Esophagus squamous epithelium (tissue), 5 donors: ENCODE measurements at regions not wholly inside any gene's neighbourhood (a gene's known extent, or its start where the extent isn't known, plus 50 kb on each side); places are given as distances from the start of the nearest gene placed in this dataset.

Source experiments
- DNase-seq: peaks from one replicate; lab custom pipeline; 2025; lab: John Stamatoyannopoulos, UW
- H3K27ac ChIP-seq, 4 donors: fragments of 200-600 bp; sonication (generic); one replicate each; pipeline ENCODE4 v1.5.1; 2016 to 2019; ENCODE audit warnings: mild to moderate bottlenecking in 1 of 4
- H3K27me3 ChIP-seq, 4 donors: fragments of 200-600 bp; sonication (generic); 1 replicate in 3 of 4; 2 replicates in 1 of 4; pipeline versions ENCODE4 v1.5.1 to v1.6.0; 2017 to 2021; ENCODE audit warnings: antibody characterized with exemption in 1 of 4
- H3K36me3 ChIP-seq, 3 donors: fragments of 200-600 bp; sonication (generic); one replicate each; pipeline ENCODE4 v1.5.1; 2016 to 2019
- H3K4me1 ChIP-seq, 3 donors: fragments of 200-600 bp; sonication (generic); one replicate each; pipeline ENCODE4 v1.5.1; 2017 to 2019
- H3K4me3 ChIP-seq, 4 donors: fragments of 200-600 bp; sonication (generic); 1 replicate in 3 of 4; 2 replicates in 1 of 4; pipeline ENCODE4 v1.5.1; 2016 to 2019; ENCODE audit warnings: mild to moderate bottlenecking in 2 of 4, moderate library complexity in 1 of 4
- H3K9me3 ChIP-seq, 3 donors: fragments of 200-600 bp; sonication (generic); one replicate each; pipeline ENCODE4 v1.5.1; 2016 to 2019
- POLR2A ChIP-seq, 4 donors: fragments of 450-650 bp; IDR thresholded peaks; one replicate each; pipeline ENCODE4 v1.6.1; 2017; ENCODE audit warnings: antibody characterized with exemption in 4 of 4, mild to moderate bottlenecking in 4 of 4, moderate library complexity in 3 of 4
- WGBS, 2 donors: methylation state at CpG; one replicate each; pipeline ENCODE4 v1.1.5; 2018; 5-methylcytosine and 5-hydroxymethylcytosine counted together
- intact Hi-C: fragments of 100-400 bp; cut with DNase I; formaldehyde crosslinking; loops from one replicate; pipeline ENCODE4 v1.15.0; 2022
- TF ChIP-seq, protein P1 (sequence below), 6 experiments: fragments of 450-650 bp in 4 of 6; fragments of 200-600 bp in 2 of 6; sonication (generic) in 2 of 6; IDR thresholded peaks; one replicate each; pipeline ENCODE4 v1.5.1; 2016 to 2019; ENCODE audit warnings: antibody characterized with exemption in 6 of 6, mild to moderate bottlenecking in 4 of 6, moderate library complexity in 4 of 6
- donor health status: DM: yes; HTN: yes; CAD: no.

- Histone ChIP-seq H3K27ac (no peak overlapping the region), H3K9me3 (no peaks in the 10 kb centered on the region), H3K36me3 (no peaks in the 10 kb centered on the region), H3K4me1 (peaks cover 0 to 12% (median 0%) of the 10 kb centered on the region in 3 donors), H3K27me3 (no peaks in the 10 kb centered on the region), H3K4me3 (no peak overlapping the region)
- DNase-seq: no peak
- 21 to 29% methylated on average over 2 of the region's 2 CpGs for WGBS, 2 donors
- intact Hi-C loops: no loop called here
- TF ChIP-seq, protein P1, sequence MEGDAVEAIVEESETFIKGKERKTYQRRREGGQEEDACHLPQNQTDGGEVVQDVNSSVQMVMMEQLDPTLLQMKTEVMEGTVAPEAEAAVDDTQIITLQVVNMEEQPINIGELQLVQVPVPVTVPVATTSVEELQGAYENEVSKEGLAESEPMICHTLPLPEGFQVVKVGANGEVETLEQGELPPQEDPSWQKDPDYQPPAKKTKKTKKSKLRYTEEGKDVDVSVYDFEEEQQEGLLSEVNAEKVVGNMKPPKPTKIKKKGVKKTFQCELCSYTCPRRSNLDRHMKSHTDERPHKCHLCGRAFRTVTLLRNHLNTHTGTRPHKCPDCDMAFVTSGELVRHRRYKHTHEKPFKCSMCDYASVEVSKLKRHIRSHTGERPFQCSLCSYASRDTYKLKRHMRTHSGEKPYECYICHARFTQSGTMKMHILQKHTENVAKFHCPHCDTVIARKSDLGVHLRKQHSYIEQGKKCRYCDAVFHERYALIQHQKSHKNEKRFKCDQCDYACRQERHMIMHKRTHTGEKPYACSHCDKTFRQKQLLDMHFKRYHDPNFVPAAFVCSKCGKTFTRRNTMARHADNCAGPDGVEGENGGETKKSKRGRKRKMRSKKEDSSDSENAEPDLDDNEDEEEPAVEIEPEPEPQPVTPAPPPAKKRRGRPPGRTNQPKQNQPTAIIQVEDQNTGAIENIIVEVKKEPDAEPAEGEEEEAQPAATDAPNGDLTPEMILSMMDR (IDR thresholded peaks at IDR 0.05): no peak
Measured at GRCh38 chr1:193707271-193708021, 521.0 kb upstream of the B3GALT2 start.

GRCh38 chr1:193706766-193707165, 520.4 kb upstream of the B3GALT2 start:
- intact Hi-C loops: no loop called here
- Histone ChIP-seq H3K4me3 (no peak overlapping the region), H3K36me3 (no peaks in the 10 kb centered on the region), H3K27me3 (no peaks in the 10 kb centered on the region), H3K27ac (no peak overlapping the region), H3K4me1 (peaks cover 0 to 12% (median 0%) of the 10 kb centered on the region in 3 donors), H3K9me3 (no peaks in the 10 kb centered on the region)
- no peak for DNase-seq
- no peak for TF ChIP-seq POLR2A (IDR thresholded peaks at IDR 0.05)
- TF ChIP-seq, protein P1 (IDR thresholded peaks at IDR 0.05): no peak

- DNase-seq: no peak
- Histone ChIP-seq H3K4me3 (no peak overlapping the region), H3K27me3 (no peaks in the 10 kb centered on the region), H3K4me1 (peaks cover 0 to 12% (median 0%) of the 10 kb centered on the region in 3 donors), H3K36me3 (no peaks in the 10 kb centered on the region), H3K9me3 (no peaks in the 10 kb centered on the region), H3K27ac (no peak overlapping the region)
- intact Hi-C loops: no loop called here
- 57 to 71% methylated on average over 5 of the region's 5 CpGs for WGBS, 2 donors
- TF ChIP-seq, protein P1 (IDR thresholded peaks at IDR 0.05): no peak
Measured at GRCh38 chr1:193705554-193705981, 519.2 kb upstream of the B3GALT2 start.

GRCh38 chr1:193703655-193704054, 517.2 kb upstream of the B3GALT2 start:
- WGBS, 2 donors: 45 to 76% methylated on average over 1 of the region's 1 CpG
- intact Hi-C loops: no loop called here
- Histone ChIP-seq H3K27me3 (no peaks in the 10 kb centered on the region), H3K9me3 (no peaks in the 10 kb centered on the region), H3K27ac (no peak overlapping the region), H3K4me1 (peaks cover 0 to 12% (median 0%) of the 10 kb centered on the region in 3 donors), H3K36me3 (no peaks in the 10 kb centered on the region), H3K4me3 (no peak overlapping the region)
- TF ChIP-seq POLR2A (IDR thresholded peaks at IDR 0.05): no peak
- TF ChIP-seq, protein P1 (IDR thresholded peaks at IDR 0.05): no peak
- DNase-seq: no peak

GRCh38 chr1:193703121-193703520, 516.7 kb upstream of the B3GALT2 start:
- TF ChIP-seq, protein P1 (IDR thresholded peaks at IDR 0.05): no peak
- Histone ChIP-seq H3K9me3 (no peaks in the 10 kb centered on the region), H3K4me1 (peaks cover 0 to 12% (median 0%) of the 10 kb centered on the region in 3 donors), H3K36me3 (no peaks in the 10 kb centered on the region), H3K27me3 (no peaks in the 10 kb centered on the region), H3K4me3 (no peak overlapping the region), H3K27ac (no peak overlapping the region)
- intact Hi-C loops: no loop called here
- DNase-seq: no peak
